IMR-90 (cell line): ENCODE measurements at regions not wholly inside any gene's neighbourhood (a gene's known extent, or its start where the extent isn't known, plus 50 kb on each side); places are given as distances from the start of the nearest gene placed in this dataset.

Source experiments
- ATAC-seq: fragments of 200-7000 bp; cut with Tn5 transposase; 2 replicates; pipeline ENCODE4 v1.9.1; 2020; ENCODE audit warnings: low read depth, mild to moderate bottlenecking, moderate library complexity
- BruUV-seq: library from RNA; stranded (reverse); fragments of 400-500 nt; replicated peaks from 2 replicates; lab custom pipeline; 2021; lab: Mats Ljungman, UMichigan
- CTCF ChIA-PET: fragments of 300-600 bp; formaldehyde crosslinking; extraction: SDS; loops from one replicate; lab custom pipeline; 2021; ENCODE audit warnings: antibody characterized with exemption; lab: Yijun Ruan, JAX
- POLR2A ChIA-PET: fragments of 300-600 bp; sonication (Branson Sonifier 250); formaldehyde crosslinking; loops from one replicate; lab custom pipeline; 2022; ENCODE audit warnings: antibody characterized with exemption; ENCODE audit not compliant: unreplicated experiment; lab: Charles Lee
- DNase-seq: peaks from one replicate; pipeline ENCODE4 v3.0.0; 2013
- H2AFZ ChIP-seq: replicated peaks from 2 replicates; pipeline ENCODE3; 2013; ENCODE audit warnings: low read length, mild to moderate bottlenecking; ENCODE audit not compliant: poor library complexity
- H2AK5ac ChIP-seq: 2 replicates; pipeline ENCODE4 v1.6.1; 2013; ENCODE audit warnings: low read depth, low read length, inconsistent platforms
- H2AK9ac ChIP-seq: replicated peaks from 2 replicates; pipeline ENCODE3; 2013; ENCODE audit warnings: mild to moderate bottlenecking, low read depth, low read length, moderate library complexity; ENCODE audit not compliant: poor library complexity
- H2BK120ac ChIP-seq: 2 replicates; pipeline ENCODE4 v1.6.1; 2013; ENCODE audit warnings: low read depth, low read length, inconsistent platforms
- H2BK15ac ChIP-seq: 3 replicates; pipeline ENCODE4 v1.6.1; 2013; ENCODE audit warnings: low read depth, low read length, inconsistent platforms
- H2BK20ac ChIP-seq: 2 replicates; pipeline ENCODE4 v1.6.1; 2013; ENCODE audit warnings: low read depth, mild to moderate bottlenecking, inconsistent platforms, low read length, moderate library complexity
- H2BK5ac ChIP-seq: 2 replicates; pipeline ENCODE4 v1.6.1; 2013; ENCODE audit warnings: mild to moderate bottlenecking, low read depth, low read length, inconsistent platforms; ENCODE audit not compliant: poor library complexity, severe bottlenecking
- H3K14ac ChIP-seq: replicated peaks from 2 replicates; pipeline ENCODE4 v1.6.1; 2013; ENCODE audit warnings: low read depth, low read length, inconsistent platforms
- H3K18ac ChIP-seq: 2 replicates; pipeline ENCODE4 v1.6.1; 2013; ENCODE audit warnings: low read depth, low read length, control low read depth
- H3K23ac ChIP-seq: 2 replicates; pipeline ENCODE4 v1.6.1; 2013; ENCODE audit warnings: low read depth, low read length, inconsistent platforms
- H3K27ac ChIP-seq: 2 replicates; pipeline ENCODE4 v1.5.1; 2013; ENCODE audit warnings: mild to moderate bottlenecking, control low read depth, low read length; ENCODE audit not compliant: insufficient read depth
- H3K27me3 ChIP-seq: 2 replicates; pipeline ENCODE4 v1.6.1; 2013; ENCODE audit warnings: low read length; ENCODE audit not compliant: control insufficient read depth, insufficient read depth
- H3K36me3 ChIP-seq: 2 replicates; pipeline ENCODE4 v1.6.1; 2013; ENCODE audit warnings: low read length, mixed read lengths; ENCODE audit not compliant: control insufficient read depth, insufficient read depth
- H3K4ac ChIP-seq: 2 replicates; pipeline ENCODE4 v1.6.1; 2013; ENCODE audit warnings: low read depth, low read length, inconsistent platforms
- H3K4me1 ChIP-seq: 2 replicates; pipeline ENCODE4 v1.6.1; 2013; ENCODE audit warnings: low read length, mixed read lengths; ENCODE audit not compliant: control insufficient read depth, insufficient read depth
- H3K4me2 ChIP-seq: 2 replicates; pipeline ENCODE4 v1.6.1; 2013; ENCODE audit warnings: low read depth, mild to moderate bottlenecking, control low read depth, low read length, moderate library complexity
- H3K4me3 ChIP-seq: 2 replicates; pipeline ENCODE4 v1.5.1; 2013; ENCODE audit warnings: low read depth, mild to moderate bottlenecking, control low read depth, low read length, moderate library complexity; ENCODE audit not compliant: insufficient read depth
- H3K56ac ChIP-seq: 2 replicates; pipeline ENCODE4 v1.6.1; 2013; ENCODE audit warnings: low read length, inconsistent platforms; ENCODE audit not compliant: insufficient read depth; ENCODE audit errors: extremely low read depth
- H3K79me1 ChIP-seq, 2 experiments: 2 replicates each; pipeline ENCODE4 v1.6.1; 2013; ENCODE audit warnings: low read length in 2 of 2, inconsistent platforms in 1 of 2, low read depth in 1 of 2
- H3K9ac ChIP-seq: 2 replicates; pipeline ENCODE4 v1.6.1; 2013; ENCODE audit warnings: low read depth, low read length, control low read depth
- H3K9me1 ChIP-seq: 2 replicates; pipeline ENCODE4 v1.6.1; 2013; ENCODE audit warnings: low read length, inconsistent platforms; ENCODE audit not compliant: insufficient read depth
- H3K9me3 ChIP-seq: 2 replicates; pipeline ENCODE4 v1.6.1; 2013; ENCODE audit warnings: low read length; ENCODE audit not compliant: control insufficient read depth, insufficient read depth
- H4K20me1 ChIP-seq: 2 replicates; pipeline ENCODE4 v1.6.1; 2013; ENCODE audit warnings: low read length, inconsistent platforms; ENCODE audit not compliant: insufficient read depth
- H4K5ac ChIP-seq: 2 replicates; pipeline ENCODE4 v1.6.1; 2013; ENCODE audit warnings: mild to moderate bottlenecking, low read depth, low read length, control low read depth
- H4K8ac ChIP-seq, 2 experiments: 2 replicates each; pipeline ENCODE4 v1.6.1; 2013; ENCODE audit warnings: low read depth in 2 of 2, low read length in 2 of 2, control low read depth in 1 of 2, inconsistent platforms in 1 of 2
- H4K91ac ChIP-seq: 2 replicates; pipeline ENCODE4 v1.6.1; 2013; ENCODE audit warnings: low read depth, low read length, inconsistent platforms; ENCODE audit not compliant: insufficient read depth
- BHLHE40 ChIP-seq: fragments of 150-350 bp; IDR thresholded peaks from 2 replicates; pipeline ENCODE4 v1.6.1; 2016; ENCODE audit warnings: mild to moderate bottlenecking, low read depth, low read length
- CHD1 ChIP-seq: IDR thresholded peaks from 2 replicates; pipeline ENCODE4 v1.6.1; 2012; ENCODE audit warnings: low read depth, low read length, improper control_type of control experiment
- FOS ChIP-seq: fragments of 150-350 bp; IDR thresholded peaks from 2 replicates; pipeline ENCODE4 v1.6.1; 2016; ENCODE audit warnings: low read depth, low read length
- MAZ ChIP-seq: IDR thresholded peaks from 2 replicates; pipeline ENCODE4 v1.6.1; 2012; ENCODE audit warnings: low read depth, mild to moderate bottlenecking, low read length, improper control_type of control experiment, moderate library complexity, borderline replicate concordance
- NFE2L2 ChIP-seq: fragments of 150-350 bp; IDR thresholded peaks from 2 replicates; pipeline ENCODE4 v1.6.1; 2016; ENCODE audit warnings: low read depth, mild to moderate bottlenecking, low read length
- RFX5 ChIP-seq: IDR thresholded peaks from 2 replicates; pipeline ENCODE4 v1.8.0; 2012; ENCODE audit warnings: low read depth, mild to moderate bottlenecking, low read length, moderate library complexity
- SMC3 ChIP-seq: fragments of 150-350 bp; IDR thresholded peaks from 2 replicates; pipeline ENCODE4 v1.6.1; 2016; ENCODE audit warnings: low read depth, mild to moderate bottlenecking, antibody characterized with exemption, low read length, moderate library complexity
- WGBS, 2 experiments: methylation state at CpG; one replicate each; pipeline versions ENCODE4 v1.1.5 to v1.1.7; 2013; ENCODE audit warnings: missing lambda C conversion rate in 2 of 2; ENCODE audit not compliant: insufficient read length in 1 of 2; ENCODE audit errors: extremely low coverage in 2 of 2; 5-methylcytosine and 5-hydroxymethylcytosine counted together
- dilution Hi-C: fragments of 300-500 bp; cut with HindIII; formaldehyde crosslinking; loops from one replicate; pipeline ENCODE4 v1.14.3; 2018; ENCODE audit warnings: low sequenced_read_pairs; ENCODE audit not compliant: unreplicated experiment
- in situ Hi-C: fragments of 300-500 bp; cut with MboI; formaldehyde crosslinking; loops from 3 replicates; pipeline ENCODE4 v1.14.3; 2019; ENCODE audit warnings: low sequenced_read_pairs, inconsistent platforms, mixed read lengths
- intact Hi-C: fragments of 100-400 bp; cut with micrococcal nuclease; formaldehyde crosslinking; loops from 2 replicates; pipeline ENCODE4 v1.10.0; 2022

- no peaks in the 10 kb centered on the region for H3K36me3 ChIP-seq
- H4K20me1 ChIP-seq = no peaks in the 10 kb centered on the region
- CTCF ChIA-PET = no interaction called here
- no peak overlapping the region for H3K56ac ChIP-seq
- H3K9me1 ChIP-seq = no peaks in the 10 kb centered on the region
- H3K27ac ChIP-seq = no peak overlapping the region
- no peak overlapping the region for H2BK15ac ChIP-seq
- no peak overlapping the region for H2BK20ac ChIP-seq
- H3K18ac ChIP-seq = no peak overlapping the region
- no peaks in the 10 kb centered on the region for H3K27me3 ChIP-seq
- H3K4me1 ChIP-seq = no peaks in the 10 kb centered on the region
- no peak overlapping the region for H3K9ac ChIP-seq
- no peak overlapping the region for H3K4me3 ChIP-seq
- DNase-seq = no peak
- TF ChIP-seq BHLHE40 (no peak), SMC3 (no peak), FOS (no peak), RFX5 (no peak), NFE2L2 (no peak), CHD1 (no peak), MAZ (no peak)
- H2BK120ac ChIP-seq = no peak overlapping the region
- H2AFZ ChIP-seq = no peak overlapping the region
- no peak overlapping the region for H2AK5ac ChIP-seq
- H4K5ac ChIP-seq = no peak overlapping the region
- dilution Hi-C loops (no loop called here), in situ Hi-C loops (no loop called here), intact Hi-C loops (no loop called here)
- peaks cover 2% of the 10 kb centered on the region; the same call in 1 of the 2 replicates for H3K9me3 ChIP-seq
- no peak overlapping the region for H3K14ac ChIP-seq
- no TSS peak for BruUV-seq
- POLR2A ChIA-PET = no interaction called here
- no peak overlapping the region for H2AK9ac ChIP-seq
- H3K4ac ChIP-seq = no peak overlapping the region
- no peak overlapping the region for H2BK5ac ChIP-seq
- H3K4me2 ChIP-seq = no peak overlapping the region
- no peaks in the 10 kb centered on the region for H3K79me1 ChIP-seq
- ATAC-seq = no peak
- no peak overlapping the region for H3K23ac ChIP-seq
- no CpG with 5 or more reads among the region's 2 CpGs for WGBS, 2 experiments
- no peak overlapping the region for H4K91ac ChIP-seq
- H4K8ac ChIP-seq = no peak overlapping the region
These were observed 58.7 kb downstream of the CCDC59 start for GRCh38 chr12:82299319-82300025.
